Thyroid gland (tissue), 4 donors: ENCODE measurements at regions not wholly inside any gene's neighbourhood (a gene's known extent, or its start where the extent isn't known, plus 50 kb on each side); places are given as distances from the start of the nearest gene placed in this dataset.

Source experiments
- DNase-seq, 2 donors: peaks; one replicate each; pipeline ENCODE4 v3.0.0-alpha.2; 2019
- H3K27ac ChIP-seq, 3 donors: fragments of 200-600 bp; sonication (generic); 1 replicate in 2 of 3; 2 replicates in 1 of 3; pipeline ENCODE4 v1.5.1; 2016 to 2019; ENCODE audit warnings: mild to moderate bottlenecking in 1 of 3, moderate library complexity in 1 of 3
- H3K27me3 ChIP-seq: fragments of 200-600 bp; sonication (generic); one replicate; pipeline ENCODE4 v1.5.1; 2019
- H3K36me3 ChIP-seq, 2 donors: fragments of 200-600 bp; sonication (generic); one replicate each; pipeline ENCODE4 v1.5.1; 2016 to 2019
- H3K4me1 ChIP-seq, 2 donors: fragments of 200-600 bp; sonication (generic); one replicate each; pipeline ENCODE4 v1.5.1; 2017 to 2019
- H3K4me3 ChIP-seq, 3 donors: fragments of 200-600 bp; sonication (generic); replicated peaks in 1 of 3; 1 replicate in 2 of 3; 2 replicates in 1 of 3; pipeline ENCODE4 v1.5.1; 2016; ENCODE audit warnings: mild to moderate bottlenecking in 1 of 3
- H3K9me3 ChIP-seq: fragments of 200-600 bp; sonication (generic); one replicate; pipeline ENCODE4 v1.5.1; 2017
- CTCF ChIP-seq, 6 experiments: fragments of 200-600 bp in 3 of 6; fragments of 450-650 bp in 3 of 6; sonication (generic) in 3 of 6; IDR thresholded peaks; one replicate each; pipeline ENCODE4 v1.5.1; 2016 to 2019; ENCODE audit warnings: antibody characterized with exemption in 6 of 6, mild to moderate bottlenecking in 2 of 6, inconsistent platforms in 1 of 6, moderate library complexity in 1 of 6
- POLR2A ChIP-seq, 2 donors: fragments of 450-650 bp; IDR thresholded peaks; one replicate each; pipeline ENCODE4 v1.6.1; 2017; ENCODE audit warnings: antibody characterized with exemption in 2 of 2, mild to moderate bottlenecking in 2 of 2, moderate library complexity in 1 of 2
- WGBS, 2 donors: methylation state at CpG; one replicate each; pipeline ENCODE4 v1.1.5; 2017; 5-methylcytosine and 5-hydroxymethylcytosine counted together
- intact Hi-C: fragments of 100-400 bp; cut with DNase I; formaldehyde crosslinking; loops from one replicate; pipeline ENCODE4 v1.15.1; 2023

GRCh38 chr5:143599474-143599873, 196.0 kb upstream of the NR3C1 start:
- Histone ChIP-seq H3K4me3 (no peak overlapping the region), H3K27ac (no peak overlapping the region), H3K4me1 (no peaks in the 10 kb centered on the region), H3K36me3 (no peaks in the 10 kb centered on the region), H3K27me3 (no peaks in the 10 kb centered on the region), H3K9me3 (no peaks in the 10 kb centered on the region)
- DNase-seq = no peak
- intact Hi-C loops = no loop called here
- no peak for TF ChIP-seq POLR2A (IDR thresholded peaks at IDR 0.05)
- no peak for TF ChIP-seq CTCF (IDR thresholded peaks at IDR 0.05)
- 90 to 97% methylated on average over 6 of the region's 6 CpGs for WGBS, 2 donors

GRCh38 chr5:143596824-143597223, 193.3 kb upstream of the NR3C1 start:
- no peaks in the 10 kb centered on the region for H3K27me3 ChIP-seq
- intact Hi-C loops = no loop called here
- TF ChIP-seq POLR2A (IDR thresholded peaks at IDR 0.05) (no peak), CTCF (IDR thresholded peaks at IDR 0.05) (no peak)

GRCh38 chr5:143594902-143595818, 191.7 kb upstream of the NR3C1 start:
- no peaks in the 10 kb centered on the region for H3K27me3 ChIP-seq
- TF ChIP-seq POLR2A (IDR thresholded peaks at IDR 0.05) (no peak), CTCF (IDR thresholded peaks at IDR 0.05) (no peak)
- H3K36me3 ChIP-seq = no peaks in the 10 kb centered on the region
- H3K9me3 ChIP-seq = no peaks in the 10 kb centered on the region
- no peak overlapping the region for H3K27ac ChIP-seq
- WGBS, 2 donors = 77 to 78% methylated on average over 6 of the region's 6 CpGs
- H3K4me3 ChIP-seq = no peak overlapping the region
- no peak for DNase-seq
- intact Hi-C loops = no loop called here
- H3K4me1 ChIP-seq = no peaks in the 10 kb centered on the region

More at GRCh38 chr5:143596824-143597223, 193.3 kb upstream of the NR3C1 start:
- no peaks in the 10 kb centered on the region for H3K4me1 ChIP-seq
- no peak for DNase-seq
- no peak overlapping the region for H3K4me3 ChIP-seq
- no peaks in the 10 kb centered on the region for H3K9me3 ChIP-seq
- WGBS, 2 donors = 97 to 98% methylated on average over 3 of the region's 3 CpGs
- H3K36me3 ChIP-seq = no peaks in the 10 kb centered on the region
- no peak overlapping the region for H3K27ac ChIP-seq

- no peak for DNase-seq
- intact Hi-C loops = no loop called here
- Histone ChIP-seq H3K4me3 (no peak overlapping the region), H3K27ac (no peak overlapping the region), H3K4me1 (no peaks in the 10 kb centered on the region), H3K27me3 (no peaks in the 10 kb centered on the region), H3K9me3 (no peaks in the 10 kb centered on the region), H3K36me3 (no peaks in the 10 kb centered on the region)
- TF ChIP-seq CTCF (IDR thresholded peaks at IDR 0.05) (no peak), POLR2A (IDR thresholded peaks at IDR 0.05) (no peak)
- WGBS, 2 donors = 88% methylated on average over 6 of the region's 6 CpGs
Observed at GRCh38 chr5:143593723-143594122, 190.2 kb upstream of the NR3C1 start.

- no peak for TF ChIP-seq CTCF (IDR thresholded peaks at IDR 0.05)
- TF ChIP-seq POLR2A (IDR thresholded peaks at IDR 0.05) = no peak
- intact Hi-C loops = no loop called here
- WGBS, 2 donors = 53 to 80% methylated on average over 4 of the region's 4 CpGs
- H3K27me3 ChIP-seq = no peaks in the 10 kb centered on the region
- no peaks in the 10 kb centered on the region for H3K9me3 ChIP-seq
- no peaks in the 10 kb centered on the region for H3K4me1 ChIP-seq
- no peak overlapping the region for H3K27ac ChIP-seq
- H3K36me3 ChIP-seq = no peaks in the 10 kb centered on the region
- no peak overlapping the region for H3K4me3 ChIP-seq
- DNase-seq = peak in 1 of 2 donors; percentile 2
Observed at GRCh38 chr5:143592648-143593047, 189.2 kb upstream of the NR3C1 start.
